ENCODE measurements at regions not wholly inside any gene's neighbourhood (a gene's known extent, or its start where the extent isn't known, plus 50 kb on each side); places are given as distances from the start of the nearest gene placed in this dataset.
"Not testable (repeated sequence)": the region's sequence is repeated elsewhere in the genome, so short reads cannot be mapped to it uniquely, and the experiment has no call there.

GRCh38 chr2:65896446-65896845, 464.0 kb upstream of the SPRED2 start:
- Histone ChIP-seq H3K4me3 (ENCODE audit: insufficient read depth, low read length, poor library complexity, severe bottlenecking) (no peak overlapping the region), H3K9me3 (ENCODE audit: insufficient read depth, low read length) (no peaks in the 10 kb centered on the region), H3K4me2 (ENCODE audit: low read depth, low read length, poor library complexity, severe bottlenecking) (no peak overlapping the region), H3K36me3 (ENCODE audit: low read length) (no peaks in the 10 kb centered on the region), H3K27ac (ENCODE audit: low read depth, low read length) (no peak overlapping the region), H3K9me2 (replicated peaks; ENCODE audit: insufficient read depth, low read length) (no peaks in the 10 kb centered on the region), H2AFZ (ENCODE audit: low read depth, low read length, severe bottlenecking) (no peak overlapping the region), H3K79me2 (ENCODE audit: insufficient read depth, low read length) (no peaks in the 10 kb centered on the region), H3K27me3 (ENCODE audit: low read length) (no peaks in the 10 kb centered on the region), H3F3A (ENCODE audit: insufficient read depth) (no peaks in the 10 kb centered on the region), H4K20me1 (ENCODE audit: low read depth, low read length) (no peaks in the 10 kb centered on the region), H3K9ac (ENCODE audit: low read length) (no peak overlapping the region)
- TF ChIP-seq, protein P1, sequence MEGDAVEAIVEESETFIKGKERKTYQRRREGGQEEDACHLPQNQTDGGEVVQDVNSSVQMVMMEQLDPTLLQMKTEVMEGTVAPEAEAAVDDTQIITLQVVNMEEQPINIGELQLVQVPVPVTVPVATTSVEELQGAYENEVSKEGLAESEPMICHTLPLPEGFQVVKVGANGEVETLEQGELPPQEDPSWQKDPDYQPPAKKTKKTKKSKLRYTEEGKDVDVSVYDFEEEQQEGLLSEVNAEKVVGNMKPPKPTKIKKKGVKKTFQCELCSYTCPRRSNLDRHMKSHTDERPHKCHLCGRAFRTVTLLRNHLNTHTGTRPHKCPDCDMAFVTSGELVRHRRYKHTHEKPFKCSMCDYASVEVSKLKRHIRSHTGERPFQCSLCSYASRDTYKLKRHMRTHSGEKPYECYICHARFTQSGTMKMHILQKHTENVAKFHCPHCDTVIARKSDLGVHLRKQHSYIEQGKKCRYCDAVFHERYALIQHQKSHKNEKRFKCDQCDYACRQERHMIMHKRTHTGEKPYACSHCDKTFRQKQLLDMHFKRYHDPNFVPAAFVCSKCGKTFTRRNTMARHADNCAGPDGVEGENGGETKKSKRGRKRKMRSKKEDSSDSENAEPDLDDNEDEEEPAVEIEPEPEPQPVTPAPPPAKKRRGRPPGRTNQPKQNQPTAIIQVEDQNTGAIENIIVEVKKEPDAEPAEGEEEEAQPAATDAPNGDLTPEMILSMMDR (IDR thresholded peaks at IDR 0.05; ENCODE audit: insufficient read depth, low read length, poor library complexity, severe bottlenecking), result no peak

- H3K9ac ChIP-seq (ENCODE audit: low read length); H2AFZ ChIP-seq (ENCODE audit: low read depth, low read length, severe bottlenecking); H3F3A ChIP-seq (ENCODE audit: insufficient read depth); H3K27ac ChIP-seq (ENCODE audit: low read depth, low read length); H3K4me2 ChIP-seq (ENCODE audit: low read depth, low read length, poor library complexity, severe bottlenecking); H3K27me3 ChIP-seq (ENCODE audit: low read length); H3K4me3 ChIP-seq (ENCODE audit: insufficient read depth, low read length, poor library complexity, severe bottlenecking); H3K9me3 ChIP-seq (ENCODE audit: insufficient read depth, low read length); H3K36me3 ChIP-seq (ENCODE audit: low read length); H3K79me2 ChIP-seq (ENCODE audit: insufficient read depth, low read length); H3K9me2 ChIP-seq (replicated peaks; ENCODE audit: insufficient read depth, low read length); H4K20me1 ChIP-seq (ENCODE audit: low read depth, low read length): not testable (repeated sequence)
Observed at GRCh38 chr2:65890131-65890530, 457.7 kb upstream of the SPRED2 start.

DNA sequence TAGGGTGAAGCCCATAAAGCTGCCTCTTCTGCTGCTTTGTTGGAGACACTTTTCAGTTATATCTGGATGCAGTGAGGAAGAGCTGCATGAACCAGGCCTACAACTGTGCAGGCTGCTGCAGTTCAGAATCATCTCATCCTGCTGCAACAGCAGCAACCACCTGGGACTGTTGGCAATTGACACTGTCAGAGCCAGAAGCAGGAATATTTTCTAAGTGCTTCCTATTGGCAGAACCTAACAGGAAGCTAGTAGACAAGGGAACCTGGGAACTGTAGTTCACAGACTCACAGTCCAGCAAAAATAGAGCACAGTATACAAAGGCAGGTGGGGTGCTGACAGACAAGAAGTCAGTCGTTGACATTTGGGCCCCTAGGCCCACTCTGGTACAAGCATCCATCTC, 452.9 kb upstream of the SPRED2 start:
- no peak for TF ChIP-seq EZH2phosphoT487 (conservative IDR thresholded peaks at IDR 0.05; ENCODE audit: low read length)
- TF ChIP-seq, protein P1 (IDR thresholded peaks at IDR 0.05; ENCODE audit: insufficient read depth, low read length, poor library complexity, severe bottlenecking), result no peak
- no peaks in the 10 kb centered on the region for H3K9me2 ChIP-seq (replicated peaks; ENCODE audit: insufficient read depth, low read length)
- H3K9me3 ChIP-seq (ENCODE audit: insufficient read depth, low read length), result no peaks in the 10 kb centered on the region
- no peaks in the 10 kb centered on the region for H3K79me2 ChIP-seq (ENCODE audit: insufficient read depth, low read length)
- no peaks in the 10 kb centered on the region for H3F3A ChIP-seq (ENCODE audit: insufficient read depth)
- H3K27ac ChIP-seq (ENCODE audit: low read depth, low read length), result no peak overlapping the region
- H3K4me2 ChIP-seq (ENCODE audit: low read depth, low read length, poor library complexity, severe bottlenecking), result no peak overlapping the region
- H3K9ac ChIP-seq (ENCODE audit: low read length), result no peak overlapping the region
- H3K4me3 ChIP-seq (ENCODE audit: insufficient read depth, low read length, poor library complexity, severe bottlenecking), result no peak overlapping the region
- no peaks in the 10 kb centered on the region for H3K36me3 ChIP-seq (ENCODE audit: low read length)
- H3K27me3 ChIP-seq (ENCODE audit: low read length), result no peaks in the 10 kb centered on the region
- H4K20me1 ChIP-seq (ENCODE audit: low read depth, low read length), result no peaks in the 10 kb centered on the region
- H2AFZ ChIP-seq (ENCODE audit: low read depth, low read length, severe bottlenecking), result no peak overlapping the region

DNA sequence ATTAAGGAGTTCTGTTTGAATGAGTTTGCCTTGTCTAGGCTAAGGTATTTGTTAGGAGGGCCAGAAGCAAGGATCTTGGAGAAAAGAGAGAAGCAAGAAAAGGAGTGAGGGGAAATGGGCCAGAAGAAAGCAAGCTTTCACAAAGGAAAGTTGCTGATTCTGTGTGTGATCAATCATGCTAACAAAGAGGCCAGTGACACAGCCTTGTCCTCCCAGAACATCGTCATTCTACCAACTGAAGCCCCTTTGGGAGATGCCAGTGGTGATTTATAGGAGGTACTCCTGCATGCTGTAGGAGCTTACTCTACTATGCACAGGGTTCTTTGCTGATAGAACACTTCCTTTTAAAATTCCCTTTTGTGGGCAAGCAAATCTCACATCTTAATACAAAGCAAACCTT, 449.2 kb upstream of the SPRED2 start:
- no peak overlapping the region for H3K4me3 ChIP-seq (ENCODE audit: insufficient read depth, low read length, poor library complexity, severe bottlenecking)
- H3K4me2 ChIP-seq (ENCODE audit: low read depth, low read length, poor library complexity, severe bottlenecking), result no peak overlapping the region
- no peaks in the 10 kb centered on the region for H4K20me1 ChIP-seq (ENCODE audit: low read depth, low read length)
- H3K36me3 ChIP-seq (ENCODE audit: low read length), result no peaks in the 10 kb centered on the region
- no peaks in the 10 kb centered on the region for H3K9me3 ChIP-seq (ENCODE audit: insufficient read depth, low read length)
- H3K27ac ChIP-seq (ENCODE audit: low read depth, low read length), result no peak overlapping the region
- no peaks in the 10 kb centered on the region for H3K9me2 ChIP-seq (replicated peaks; ENCODE audit: insufficient read depth, low read length)
- no peak overlapping the region for H3K9ac ChIP-seq (ENCODE audit: low read length)
- no peak overlapping the region for H2AFZ ChIP-seq (ENCODE audit: low read depth, low read length, severe bottlenecking)
- H3K27me3 ChIP-seq (ENCODE audit: low read length), result no peaks in the 10 kb centered on the region
- TF ChIP-seq EZH2phosphoT487 (conservative IDR thresholded peaks at IDR 0.05; ENCODE audit: low read length), result no peak
- TF ChIP-seq, protein P1 (IDR thresholded peaks at IDR 0.05; ENCODE audit: insufficient read depth, low read length, poor library complexity, severe bottlenecking), result no peak
- no peaks in the 10 kb centered on the region for H3F3A ChIP-seq (ENCODE audit: insufficient read depth)
- no peaks in the 10 kb centered on the region for H3K79me2 ChIP-seq (ENCODE audit: insufficient read depth, low read length)
